HG03097 (cell line): ENCODE measurements at regions not wholly inside any gene's neighbourhood (a gene's known extent, or its start where the extent isn't known, plus 50 kb on each side); places are given as distances from the start of the nearest gene placed in this dataset.
"Not testable (repeated sequence)": the region's sequence is repeated elsewhere in the genome, so short reads cannot be mapped to it uniquely, and the experiment has no call there.

Source experiments
- ATAC-seq: cut with Tn5 transposase; IDR thresholded peaks from one replicate; pipeline ENCODE4 v1.9.1; 2021; ENCODE audit not compliant: unreplicated experiment, low FRiP score

- no peak for ATAC-seq
Measured at GRCh38 chr14:56419750-56420149, 159.8 kb upstream of the TMEM260 start.

GRCh38 chr14:56422221-56422620, 157.4 kb upstream of the TMEM260 start:
- no peak for ATAC-seq

GRCh38 chr14:56422703-56423213, 156.8 kb upstream of the TMEM260 start:
- no peak for ATAC-seq

- no peak for ATAC-seq
Measured at GRCh38 chr14:56423544-56423943, 156.1 kb upstream of the TMEM260 start.

GRCh38 chr14:56431013-56431412, 148.6 kb upstream of the TMEM260 start:
- no peak for ATAC-seq

GRCh38 chr14:56449670-56450213, 129.9 kb upstream of the TMEM260 start:
- no peak for ATAC-seq

GRCh38 chr14:56452940-56453339, 126.7 kb upstream of the TMEM260 start:
- ATAC-seq = no peak

- not testable (repeated sequence) for ATAC-seq
Measured at GRCh38 chr14:56454680-56455079, 124.9 kb upstream of the TMEM260 start.

- ATAC-seq = no peak
Measured at GRCh38 chr14:56460469-56460868, 119.1 kb upstream of the TMEM260 start.

GRCh38 chr14:56461276-56462275, 118.0 kb upstream of the TMEM260 start:
- no peak for ATAC-seq

- ATAC-seq = no peak
Measured at GRCh38 chr14:56463271-56463890, 116.2 kb upstream of the TMEM260 start.

GRCh38 chr14:56471056-56471455, 108.5 kb upstream of the TMEM260 start:
- ATAC-seq = no peak

- no peak for ATAC-seq
Measured at GRCh38 chr14:56474419-56475022, 105.1 kb upstream of the TMEM260 start.

GRCh38 chr14:56482310-56482911, 97.2 kb upstream of the TMEM260 start:
- ATAC-seq = no peak

- ATAC-seq = no peak
Measured at GRCh38 chr14:56487090-56487667, 92.4 kb upstream of the TMEM260 start.

- no peak for ATAC-seq
Measured at GRCh38 chr14:56487761-56488160, 91.8 kb upstream of the TMEM260 start.

- no peak for ATAC-seq
Measured at GRCh38 chr14:56488306-56488705, 91.3 kb upstream of the TMEM260 start.

- ATAC-seq = no peak
Measured at GRCh38 chr14:56490379-56490778, 89.2 kb upstream of the TMEM260 start.

- ATAC-seq = no peak
Measured at GRCh38 chr14:56491299-56492285, 88.0 kb upstream of the TMEM260 start.
